ENCODE measurements at regions not wholly inside any gene's neighbourhood (a gene's known extent, or its start where the extent isn't known, plus 50 kb on each side); places are given as distances from the start of the nearest gene placed in this dataset.

DNA sequence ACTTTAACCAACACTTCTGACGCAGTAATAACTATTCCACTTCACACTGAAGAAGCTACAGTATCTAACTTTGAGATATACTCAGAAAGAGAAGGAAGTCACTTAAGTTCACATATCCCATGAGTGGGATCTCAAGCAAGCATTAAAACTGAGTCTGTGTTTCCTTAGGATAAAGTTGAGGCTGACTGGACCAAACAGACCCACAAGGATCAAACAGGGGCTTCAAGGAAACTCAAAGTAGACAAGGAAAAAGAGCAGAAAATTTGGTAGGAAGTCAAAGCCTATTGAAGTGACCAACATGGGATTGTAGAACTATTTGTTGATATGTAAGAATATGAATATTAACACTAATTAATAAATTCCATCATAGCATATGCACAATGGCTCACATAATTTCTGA lies 294.9 kb downstream of the ADGB start:
- TF ChIP-seq, protein P1, sequence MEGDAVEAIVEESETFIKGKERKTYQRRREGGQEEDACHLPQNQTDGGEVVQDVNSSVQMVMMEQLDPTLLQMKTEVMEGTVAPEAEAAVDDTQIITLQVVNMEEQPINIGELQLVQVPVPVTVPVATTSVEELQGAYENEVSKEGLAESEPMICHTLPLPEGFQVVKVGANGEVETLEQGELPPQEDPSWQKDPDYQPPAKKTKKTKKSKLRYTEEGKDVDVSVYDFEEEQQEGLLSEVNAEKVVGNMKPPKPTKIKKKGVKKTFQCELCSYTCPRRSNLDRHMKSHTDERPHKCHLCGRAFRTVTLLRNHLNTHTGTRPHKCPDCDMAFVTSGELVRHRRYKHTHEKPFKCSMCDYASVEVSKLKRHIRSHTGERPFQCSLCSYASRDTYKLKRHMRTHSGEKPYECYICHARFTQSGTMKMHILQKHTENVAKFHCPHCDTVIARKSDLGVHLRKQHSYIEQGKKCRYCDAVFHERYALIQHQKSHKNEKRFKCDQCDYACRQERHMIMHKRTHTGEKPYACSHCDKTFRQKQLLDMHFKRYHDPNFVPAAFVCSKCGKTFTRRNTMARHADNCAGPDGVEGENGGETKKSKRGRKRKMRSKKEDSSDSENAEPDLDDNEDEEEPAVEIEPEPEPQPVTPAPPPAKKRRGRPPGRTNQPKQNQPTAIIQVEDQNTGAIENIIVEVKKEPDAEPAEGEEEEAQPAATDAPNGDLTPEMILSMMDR (IDR thresholded peaks at IDR 0.05; ENCODE audit: borderline replicate concordance, extremely low read depth, low read length, poor library complexity, severe bottlenecking), result no peak
- no peak for TF ChIP-seq EZH2 (IDR thresholded peaks at IDR 0.05; ENCODE audit: borderline replicate concordance, low read depth, low read length, severe bottlenecking)
